CD4-positive, alpha-beta T cell treated with Interleukin-17A for 1 hour (primary cell): ENCODE measurements at regions not wholly inside any gene's neighbourhood (a gene's known extent, or its start where the extent isn't known, plus 50 kb on each side); places are given as distances from the start of the nearest gene placed in this dataset.
"Not testable (repeated sequence)": the region's sequence is repeated elsewhere in the genome, so short reads cannot be mapped to it uniquely, and the experiment has no call there.

Experiments used
- DNase-seq: peaks from one replicate; pipeline ENCODE4 v3.0.0-alpha.2; 2020

GRCh38 chr1:219071209-219071608, 102.5 kb upstream of the LYPLAL1 start:
- no peak for DNase-seq

- DNase-seq = no peak
Observed at GRCh38 chr1:219072329-219072728, 101.3 kb upstream of the LYPLAL1 start.

- no peak for DNase-seq
Observed at GRCh38 chr1:219074084-219074728, 99.5 kb upstream of the LYPLAL1 start.

- no peak for DNase-seq
Observed at GRCh38 chr1:219075121-219075879, 98.4 kb upstream of the LYPLAL1 start.

- no peak for DNase-seq
Observed at GRCh38 chr1:219076326-219076937, 97.2 kb upstream of the LYPLAL1 start.

GRCh38 chr1:219077767-219078166, 95.9 kb upstream of the LYPLAL1 start:
- DNase-seq = not testable (repeated sequence)

- DNase-seq = no peak
Observed at GRCh38 chr1:219081943-219082925, 91.4 kb upstream of the LYPLAL1 start.

- no peak for DNase-seq
Observed at GRCh38 chr1:219083631-219084030, 90.0 kb upstream of the LYPLAL1 start.

GRCh38 chr1:219085082-219085481, 88.6 kb upstream of the LYPLAL1 start:
- DNase-seq = no peak

- DNase-seq = no peak
Observed at GRCh38 chr1:219085988-219086387, 87.7 kb upstream of the LYPLAL1 start.

- DNase-seq = no peak
Observed at GRCh38 chr1:219086956-219087469, 86.7 kb upstream of the LYPLAL1 start.

- DNase-seq = peak; percentile 19
Observed at GRCh38 chr1:219088778-219089557, 84.7 kb upstream of the LYPLAL1 start.

- DNase-seq = no peak
Observed at GRCh38 chr1:219090607-219091006, 83.1 kb upstream of the LYPLAL1 start.

GRCh38 chr1:219092206-219092605, 81.5 kb upstream of the LYPLAL1 start:
- DNase-seq = no peak

GRCh38 chr1:219099307-219099706, 74.4 kb upstream of the LYPLAL1 start:
- DNase-seq = no peak

GRCh38 chr1:219100059-219100458, 73.6 kb upstream of the LYPLAL1 start:
- no peak for DNase-seq

GRCh38 chr1:219102466-219102865, 71.2 kb upstream of the LYPLAL1 start:
- not testable (repeated sequence) for DNase-seq

- no peak for DNase-seq
Observed at GRCh38 chr1:219105893-219106292, 67.8 kb upstream of the LYPLAL1 start.

- DNase-seq = no peak
Observed at GRCh38 chr1:219109424-219110018, 64.2 kb upstream of the LYPLAL1 start.

GRCh38 chr1:219113261-219113660, 60.4 kb upstream of the LYPLAL1 start:
- no peak for DNase-seq

- DNase-seq = no peak
Observed at GRCh38 chr1:219114014-219114413, 59.7 kb upstream of the LYPLAL1 start.
